ENCODE measurements at regions not wholly inside any gene's neighbourhood (a gene's known extent, or its start where the extent isn't known, plus 50 kb on each side); places are given as distances from the start of the nearest gene placed in this dataset.

GRCh38 chr2:147247749-147248148, 597.1 kb upstream of the ACVR2A start:
- no peak for DNase-seq

GRCh38 chr2:147242445-147242844, 602.4 kb upstream of the ACVR2A start:
- DNase-seq = no peak

GRCh38 chr2:147236601-147237000, 608.2 kb upstream of the ACVR2A start:
- peak; percentile 8 for DNase-seq

DNA sequence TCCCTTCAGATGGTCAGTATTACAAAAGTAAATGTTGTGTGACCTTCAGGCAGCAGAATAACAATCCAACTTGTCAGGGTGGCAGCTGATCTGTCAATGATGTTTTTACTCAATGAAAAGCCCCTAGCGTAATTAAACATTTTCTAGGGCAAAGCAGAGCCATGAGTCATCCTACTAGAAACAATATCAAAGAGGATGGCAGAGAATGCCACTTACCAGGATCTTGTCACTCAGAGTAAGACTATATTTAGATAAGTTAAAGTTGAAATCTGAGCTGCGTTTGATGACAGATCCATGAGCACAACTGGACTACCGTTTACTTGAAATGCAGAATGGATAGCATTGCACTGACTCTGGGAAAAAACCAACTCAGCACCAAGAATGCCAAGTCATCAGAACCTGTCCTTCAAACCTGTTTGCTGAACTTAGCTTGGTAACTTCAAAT, 612.6 kb upstream of the ACVR2A start:
- peak; percentile 10 for DNase-seq

DNA sequence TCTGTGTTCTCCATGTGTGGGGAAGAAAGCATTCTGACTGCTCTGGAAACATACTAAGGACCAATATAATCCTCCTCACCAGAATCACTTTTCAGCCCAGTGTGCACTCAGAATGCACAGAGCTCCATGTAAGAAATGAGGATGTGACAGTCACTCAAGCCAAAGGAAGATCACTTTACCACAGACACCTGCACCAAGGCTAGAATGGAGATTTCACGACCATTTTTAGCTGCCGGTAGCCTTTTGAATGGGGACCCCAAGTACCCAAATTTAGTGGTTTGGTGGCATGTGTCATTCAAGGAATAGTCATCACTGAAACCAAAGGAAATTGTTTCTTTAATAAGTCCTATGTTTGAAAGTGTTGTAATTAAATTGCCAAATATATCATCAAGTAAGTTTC, 613.2 kb upstream of the ACVR2A start:
- no peak for DNase-seq

- DNase-seq = no peak
Observed at GRCh38 chr2:147231081-147231480, 613.7 kb upstream of the ACVR2A start.

DNA sequence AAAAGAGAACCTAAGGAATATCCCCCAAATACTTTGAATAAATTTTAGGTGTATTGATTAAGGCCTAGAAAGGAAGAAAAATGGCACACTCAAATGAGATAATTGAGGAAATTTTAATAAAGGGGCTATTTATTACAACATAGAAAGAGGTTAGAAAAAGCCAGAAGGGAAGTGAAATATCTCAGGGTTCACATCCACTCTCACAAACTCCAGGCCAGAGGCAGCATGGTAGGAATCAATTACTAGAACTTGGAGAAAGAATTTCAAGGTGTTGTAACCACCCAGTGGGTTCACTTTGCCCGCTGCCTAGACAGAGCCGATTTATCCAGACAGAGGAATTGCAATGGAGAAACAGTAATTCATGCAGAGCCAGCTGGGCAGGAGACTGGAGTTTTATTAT, 617.5 kb upstream of the ACVR2A start:
- DNase-seq = no peak

- DNase-seq = no peak
Observed at GRCh38 chr2:147224070-147224469, 620.8 kb upstream of the ACVR2A start.

DNA sequence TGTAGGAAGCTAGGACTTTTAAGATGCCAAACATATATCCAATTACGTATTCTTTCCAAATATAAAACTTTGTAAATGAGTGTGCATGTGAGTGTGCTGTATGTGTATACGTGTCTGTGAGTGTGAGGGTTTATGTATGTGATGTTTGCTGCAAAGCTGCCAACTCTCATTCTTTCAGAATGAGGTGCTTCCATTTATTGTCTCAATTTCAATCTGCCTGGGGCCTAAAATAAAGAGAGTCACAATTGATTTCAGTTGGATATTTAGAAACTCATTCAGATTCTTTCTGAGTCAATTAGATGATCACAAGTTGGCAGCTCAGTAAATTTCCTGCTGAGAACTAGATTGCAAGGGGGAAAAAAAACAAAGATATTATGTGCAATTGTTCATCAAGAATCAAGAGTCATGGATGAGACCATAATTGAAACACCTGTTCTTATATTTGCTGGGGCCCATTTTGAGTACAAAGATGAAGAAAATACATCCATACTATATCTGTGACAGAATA, 621.2 kb upstream of the ACVR2A start:
- DNase-seq = peak; percentile 45

DNA sequence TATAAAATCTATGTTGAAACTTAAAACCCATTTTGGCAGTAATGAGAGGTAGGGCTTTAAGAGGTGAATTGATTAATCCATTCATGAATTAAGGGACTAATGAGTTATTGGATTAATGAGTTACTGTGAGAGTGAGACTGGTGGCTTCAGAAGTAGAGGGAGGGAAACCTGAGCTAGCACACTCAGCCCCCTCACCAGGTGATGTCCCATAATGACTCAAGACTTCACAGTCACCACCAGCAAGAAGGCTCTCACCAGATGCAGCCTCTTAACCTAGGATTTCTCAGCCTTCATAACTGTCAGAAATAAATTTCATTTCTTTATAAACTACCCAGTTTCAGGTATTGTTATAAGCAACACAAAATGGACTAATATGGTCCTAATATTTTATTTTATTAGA, 621.7 kb upstream of the ACVR2A start:
- DNase-seq = peak; percentile 9

- DNase-seq = no peak
Observed at GRCh38 chr2:147222506-147222905, 622.3 kb upstream of the ACVR2A start.

DNA sequence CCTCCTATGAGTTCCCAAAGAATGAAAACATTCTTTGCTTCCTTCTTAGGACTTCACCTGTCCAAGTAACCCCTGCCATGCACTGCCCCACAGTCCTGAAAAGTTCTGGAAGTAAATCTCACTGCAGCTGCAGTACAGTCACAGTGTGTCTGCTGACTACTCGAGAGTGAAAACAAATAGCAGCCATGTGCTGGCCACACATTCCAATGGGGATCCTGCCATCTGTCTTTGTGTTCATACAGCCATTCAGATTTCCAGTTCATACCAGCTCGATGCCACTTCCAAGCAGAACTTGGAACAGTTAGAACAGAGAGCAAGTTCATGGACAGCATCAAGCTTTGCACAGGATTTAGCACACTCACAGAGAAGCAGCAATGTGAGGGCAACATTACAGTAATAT, 629.9 kb upstream of the ACVR2A start:
- peak; percentile 73 for DNase-seq

DNA sequence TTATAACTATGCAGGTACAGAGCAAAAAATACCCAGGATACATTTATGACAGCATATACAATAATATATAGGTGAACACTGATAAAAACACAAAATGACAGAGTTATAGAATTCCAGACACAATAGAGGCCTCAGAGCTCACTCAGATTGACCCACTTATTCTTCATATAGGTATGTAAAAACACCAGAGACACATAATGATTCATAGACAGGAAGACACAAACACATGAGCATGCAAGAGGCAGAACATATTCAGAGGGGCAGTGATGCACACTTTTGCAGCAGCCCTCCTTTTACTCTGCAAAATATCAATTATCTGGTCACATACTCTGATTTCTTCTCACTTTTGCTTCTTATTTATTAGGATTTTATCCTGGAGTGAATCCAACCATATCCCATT, 633.3 kb upstream of the ACVR2A start:
- DNase-seq = no peak

- no peak for DNase-seq
Observed at GRCh38 chr2:147204102-147204501, 640.7 kb upstream of the ACVR2A start.

- peak; percentile 87 for DNase-seq
Observed at GRCh38 chr2:147198651-147199171, 646.1 kb upstream of the ACVR2A start.

DNA sequence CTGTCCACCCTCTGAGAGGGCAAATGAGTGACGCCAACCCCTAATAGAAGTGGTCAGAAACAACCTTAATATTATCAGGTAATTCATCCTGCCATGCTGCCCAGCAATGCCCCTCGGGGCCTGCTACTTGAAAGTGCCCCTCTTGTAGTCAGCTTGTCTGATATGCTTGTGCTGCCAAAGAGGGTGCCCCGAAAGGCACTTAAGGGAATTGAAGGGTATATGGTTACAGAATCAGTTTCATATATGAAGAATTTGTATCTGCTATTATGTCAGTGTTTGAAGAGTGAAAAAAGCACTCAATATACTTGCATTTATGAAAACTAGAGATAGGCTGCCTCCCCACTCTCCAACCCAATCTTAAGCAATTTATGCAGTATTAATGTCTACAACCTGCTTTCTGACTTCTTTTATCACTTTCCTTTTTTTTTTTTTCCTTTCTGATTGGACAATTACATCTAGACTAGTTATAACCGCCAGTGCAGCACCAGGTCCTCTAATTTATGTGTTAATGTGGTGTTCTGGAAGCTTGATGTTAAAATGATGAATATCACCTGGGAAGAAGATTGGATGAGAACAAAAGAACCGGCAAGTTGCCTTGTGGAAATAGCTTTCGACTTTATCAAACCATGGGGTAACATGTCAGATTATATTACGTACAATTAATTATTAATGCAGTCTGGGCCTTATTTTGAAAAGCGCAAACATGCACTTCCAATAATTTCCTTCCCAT, 646.9 kb upstream of the ACVR2A start:
- peak; percentile 77 for DNase-seq

- no peak for DNase-seq
Observed at GRCh38 chr2:147182260-147182659, 662.6 kb upstream of the ACVR2A start.

DNA sequence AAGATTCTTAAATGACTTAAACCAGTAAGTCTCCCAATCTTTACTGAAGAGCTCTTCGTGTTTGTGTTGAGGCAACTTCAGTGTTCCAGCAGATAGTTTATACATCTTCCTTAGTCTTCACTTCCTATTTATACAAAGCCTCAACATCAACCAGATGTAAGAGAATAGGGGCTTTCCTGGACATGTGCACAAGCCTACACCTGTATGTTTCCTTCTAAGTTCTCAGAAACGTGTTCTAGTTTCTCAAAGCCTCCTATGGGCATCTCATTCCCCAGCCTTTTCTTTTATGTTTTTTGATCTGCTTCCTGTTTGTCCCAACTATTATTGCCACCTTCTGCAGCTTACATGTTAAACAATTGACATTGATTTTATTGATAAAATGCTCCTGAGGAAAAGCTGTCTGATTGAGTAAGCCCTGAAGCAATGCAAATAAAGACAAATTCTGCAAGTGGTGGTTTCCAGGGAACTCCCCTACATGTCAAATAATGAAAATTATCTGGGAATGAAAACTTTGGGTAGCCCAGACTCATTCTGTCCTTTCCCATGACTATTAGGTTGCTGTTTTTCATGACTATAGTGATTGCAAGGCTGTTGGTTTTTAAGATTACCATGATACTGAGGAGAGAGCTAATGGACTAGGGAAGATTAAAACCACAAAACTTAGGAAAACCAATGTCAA, 663.3 kb upstream of the ACVR2A start:
- no peak for DNase-seq

DNA sequence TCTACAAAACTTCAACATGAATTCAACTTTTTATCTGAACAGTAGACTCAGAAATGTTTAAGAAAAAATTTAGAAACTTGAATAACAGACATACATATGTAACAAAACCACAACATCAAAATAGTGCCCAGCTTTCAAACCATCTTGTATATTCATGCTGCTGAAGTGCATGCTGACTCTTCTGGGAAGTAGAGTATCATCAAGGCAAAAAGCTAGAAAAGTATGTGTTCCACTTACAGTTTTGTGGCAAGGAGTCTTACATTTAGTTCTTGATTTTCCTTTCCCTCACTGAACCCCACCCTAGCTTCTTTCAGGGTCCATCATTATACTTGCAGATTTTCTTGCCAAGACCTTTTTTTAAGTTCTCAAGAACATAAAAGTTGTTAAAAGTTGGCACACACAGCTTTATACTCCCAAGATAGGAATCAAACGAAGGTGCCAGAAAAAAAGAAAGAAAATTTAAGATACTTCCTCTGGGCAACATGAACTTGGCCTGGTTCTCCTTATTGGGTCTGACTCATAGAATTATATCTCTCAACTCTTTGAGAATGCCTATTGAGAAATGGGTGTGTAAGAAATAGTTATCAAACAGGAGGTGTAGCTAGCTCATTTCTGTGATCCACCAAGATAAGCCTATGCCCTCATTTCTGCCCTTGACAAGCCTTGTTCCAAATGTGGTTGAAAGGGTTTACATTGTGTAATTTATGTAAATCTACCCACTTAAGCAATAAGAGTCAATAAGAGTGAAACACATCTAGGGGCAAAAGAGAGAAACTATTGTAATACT, 667.6 kb upstream of the ACVR2A start:
- DNase-seq = no peak

DNA sequence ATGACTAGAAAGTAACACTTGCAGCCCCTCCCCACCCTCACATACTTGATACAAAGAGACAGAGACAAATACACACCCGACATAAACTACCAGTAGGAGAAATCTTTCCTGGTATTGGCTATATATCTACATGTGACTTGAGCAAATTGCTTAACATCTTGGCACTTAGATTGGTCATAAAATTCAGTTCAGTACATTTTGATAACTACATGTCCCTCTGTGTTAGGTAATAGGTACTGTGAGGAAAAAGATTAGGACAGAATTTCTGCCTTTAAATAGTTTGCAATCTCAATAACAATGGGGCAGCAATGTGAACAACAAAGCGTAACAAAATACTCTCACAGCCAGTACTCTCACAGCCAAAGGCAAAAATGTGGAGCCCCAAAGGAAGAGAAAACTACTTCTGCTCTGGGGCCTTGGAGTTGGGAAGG, 670.0 kb upstream of the ACVR2A start:
- no peak for DNase-seq

DNA sequence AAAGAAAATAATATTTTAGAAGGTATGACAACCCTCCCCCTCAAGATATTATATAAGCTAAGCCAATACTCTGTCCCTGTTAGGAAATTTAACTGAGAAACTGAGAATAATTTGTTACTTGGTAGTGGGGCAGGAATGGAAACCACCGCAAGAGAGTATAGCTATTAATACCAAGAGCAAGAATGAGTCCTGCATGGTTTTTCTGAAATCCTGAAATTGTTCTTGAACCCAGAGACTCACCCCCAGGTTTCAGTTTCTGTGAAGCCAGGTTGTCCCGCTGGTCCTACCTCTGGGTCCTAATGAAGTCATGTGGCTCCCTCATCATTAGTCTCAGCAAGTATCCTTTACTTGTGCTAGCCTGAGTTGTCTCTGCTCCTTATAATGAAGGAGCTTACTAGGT, 671.0 kb upstream of the ACVR2A start:
- no peak for DNase-seq

GRCh38 chr2:147173189-147173581, 671.6 kb upstream of the ACVR2A start:
- no peak for DNase-seq

GRCh38 chr2:147172493-147173188, 672.2 kb upstream of the ACVR2A start:
- no peak for DNase-seq

Measured in NCI-H2171 treated with DMSO at 0.1 percent for 48 hours (cell line).